H1 (cell line): ENCODE measurements at regions not wholly inside any gene's neighbourhood (a gene's known extent, or its start where the extent isn't known, plus 50 kb on each side); places are given as distances from the start of the nearest gene placed in this dataset.
A peak's percentile ranks its signal among the peaks of the same experiment; 100 is the strongest.

Experiments used
- BACH1 ChIP-seq: IDR thresholded peaks from 2 replicates; pipeline ENCODE4 v1.6.1; 2012; ENCODE audit warnings: low read length, improper control_type of control experiment
- GTF2F1 ChIP-seq: IDR thresholded peaks from 2 replicates; pipeline ENCODE4 v1.6.1; 2012; ENCODE audit warnings: low read depth, low read length, improper control_type of control experiment, borderline replicate concordance
- HDAC6 ChIP-seq: IDR thresholded peaks from one replicate; pipeline ENCODE4 v1.7.1; 2012; ENCODE audit warnings: low read depth, mild to moderate bottlenecking, inconsistent platforms, low read length, moderate library complexity
- RAD21 ChIP-seq, 2 experiments: IDR thresholded peaks in 1 of 2; conservative IDR thresholded peaks in 1 of 2; 2 replicates each; pipeline ENCODE4 v1.6.1; 2011; ENCODE audit warnings: low read depth in 2 of 2, low read length in 2 of 2, improper control_type of control experiment in 1 of 2, inconsistent platforms in 1 of 2, mild to moderate bottlenecking in 1 of 2, moderate library complexity in 1 of 2
- SIN3A ChIP-seq, 2 experiments: IDR thresholded peaks in 1 of 2; conservative IDR thresholded peaks in 1 of 2; 2 replicates each; pipeline ENCODE4 v1.6.1; 2011 to 2012; ENCODE audit warnings: low read length in 2 of 2, improper control_type of control experiment in 1 of 2, low read depth in 1 of 2, mild to moderate bottlenecking in 1 of 2
- SUZ12 ChIP-seq: fragments of 200-600 bp; sonication (generic); IDR thresholded peaks from 2 replicates; pipeline ENCODE4 v1.6.1; 2012; ENCODE audit warnings: mild to moderate bottlenecking, inconsistent platforms, low read length, moderate library complexity, mixed read lengths
- TF ChIP-seq, protein P1 (sequence below), 3 experiments: IDR thresholded peaks; 1 replicate in 2 of 3; 2 replicates in 1 of 3; pipeline versions ENCODE4 v1.5.1 to v1.6.1; 2011; ENCODE audit warnings: low read length in 3 of 3, mild to moderate bottlenecking in 3 of 3, inconsistent platforms in 2 of 3, low read depth in 1 of 3, moderate library complexity in 1 of 3; ENCODE audit not compliant: insufficient read depth in 1 of 3; ENCODE audit errors: control extremely low read depth in 1 of 3
- TF ChIP-seq, protein P2 (sequence below): IDR thresholded peaks from 2 replicates; pipeline ENCODE4 v1.6.1; 2012; ENCODE audit warnings: low read length, inconsistent platforms

DNA sequence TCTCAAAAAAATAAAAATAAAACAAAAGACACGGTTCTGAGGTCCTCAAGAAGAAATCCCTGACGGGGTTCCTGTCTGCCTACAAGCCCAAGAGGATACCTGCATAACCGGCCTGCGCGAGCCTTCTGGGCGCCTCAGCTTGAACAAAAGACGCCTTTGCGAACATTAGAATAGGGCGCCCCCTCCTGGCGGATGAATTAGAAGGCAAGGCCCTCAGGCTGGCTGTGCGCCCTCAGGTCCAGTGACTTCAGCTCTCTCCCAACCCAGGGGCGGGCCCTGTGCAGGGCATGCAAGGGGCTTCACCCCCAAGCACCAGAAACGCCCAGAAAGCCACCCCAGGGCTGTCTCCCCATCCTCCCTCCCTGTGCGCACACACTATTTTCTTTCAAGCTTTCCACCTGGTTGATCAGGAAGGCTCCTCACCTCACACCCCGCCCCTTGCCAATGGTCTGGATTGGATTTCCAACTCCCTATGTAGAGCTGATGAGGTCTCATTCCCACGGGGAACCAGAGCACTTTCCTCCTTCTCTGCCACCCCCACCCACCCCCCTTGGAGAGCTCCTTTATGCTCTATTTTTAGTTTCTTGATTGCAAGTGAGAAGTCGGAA is 273.3 kb downstream of the BUD13 start (continued):
- TF ChIP-seq, protein P1, sequence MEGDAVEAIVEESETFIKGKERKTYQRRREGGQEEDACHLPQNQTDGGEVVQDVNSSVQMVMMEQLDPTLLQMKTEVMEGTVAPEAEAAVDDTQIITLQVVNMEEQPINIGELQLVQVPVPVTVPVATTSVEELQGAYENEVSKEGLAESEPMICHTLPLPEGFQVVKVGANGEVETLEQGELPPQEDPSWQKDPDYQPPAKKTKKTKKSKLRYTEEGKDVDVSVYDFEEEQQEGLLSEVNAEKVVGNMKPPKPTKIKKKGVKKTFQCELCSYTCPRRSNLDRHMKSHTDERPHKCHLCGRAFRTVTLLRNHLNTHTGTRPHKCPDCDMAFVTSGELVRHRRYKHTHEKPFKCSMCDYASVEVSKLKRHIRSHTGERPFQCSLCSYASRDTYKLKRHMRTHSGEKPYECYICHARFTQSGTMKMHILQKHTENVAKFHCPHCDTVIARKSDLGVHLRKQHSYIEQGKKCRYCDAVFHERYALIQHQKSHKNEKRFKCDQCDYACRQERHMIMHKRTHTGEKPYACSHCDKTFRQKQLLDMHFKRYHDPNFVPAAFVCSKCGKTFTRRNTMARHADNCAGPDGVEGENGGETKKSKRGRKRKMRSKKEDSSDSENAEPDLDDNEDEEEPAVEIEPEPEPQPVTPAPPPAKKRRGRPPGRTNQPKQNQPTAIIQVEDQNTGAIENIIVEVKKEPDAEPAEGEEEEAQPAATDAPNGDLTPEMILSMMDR (IDR thresholded peaks at IDR 0.05; ENCODE audit: control extremely low read depth in 1 of 3, insufficient read depth in 1 of 3, low read depth in 1 of 3, low read length in 3 of 3), result peak; percentile 74 to 91 (median 83)
- TF ChIP-seq BACH1, result no peak
- no peak for TF ChIP-seq SIN3A (conservative IDR thresholded peaks at IDR 0.05 in 1 of 2, IDR thresholded peaks at IDR 0.05 in 1 of 2; ENCODE audit: low read depth in 1 of 2, low read length in 2 of 2)
- no peak for TF ChIP-seq GTF2F1
- peak; percentile 85 to 94 for TF ChIP-seq RAD21 (IDR thresholded peaks at IDR 0.05 in 1 of 2, conservative IDR thresholded peaks at IDR 0.05 in 1 of 2; ENCODE audit: low read depth in 2 of 2, low read length in 2 of 2)
- TF ChIP-seq, protein P2, sequence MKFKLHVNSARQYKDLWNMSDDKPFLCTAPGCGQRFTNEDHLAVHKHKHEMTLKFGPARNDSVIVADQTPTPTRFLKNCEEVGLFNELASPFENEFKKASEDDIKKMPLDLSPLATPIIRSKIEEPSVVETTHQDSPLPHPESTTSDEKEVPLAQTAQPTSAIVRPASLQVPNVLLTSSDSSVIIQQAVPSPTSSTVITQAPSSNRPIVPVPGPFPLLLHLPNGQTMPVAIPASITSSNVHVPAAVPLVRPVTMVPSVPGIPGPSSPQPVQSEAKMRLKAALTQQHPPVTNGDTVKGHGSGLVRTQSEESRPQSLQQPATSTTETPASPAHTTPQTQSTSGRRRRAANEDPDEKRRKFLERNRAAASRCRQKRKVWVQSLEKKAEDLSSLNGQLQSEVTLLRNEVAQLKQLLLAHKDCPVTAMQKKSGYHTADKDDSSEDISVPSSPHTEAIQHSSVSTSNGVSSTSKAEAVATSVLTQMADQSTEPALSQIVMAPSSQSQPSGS, result no peak
- TF ChIP-seq HDAC6, result no peak
- TF ChIP-seq SUZ12, result no peak
